ENCODE measurements at regions not wholly inside any gene's neighbourhood (a gene's known extent, or its start where the extent isn't known, plus 50 kb on each side); places are given as distances from the start of the nearest gene placed in this dataset.

GRCh38 chr11:30131535-30131934 is 99.3 kb upstream of the FSHB start:
- TF ChIP-seq POLR2A (IDR thresholded peaks at IDR 0.05) (no peak), CTCF (IDR thresholded peaks at IDR 0.05) (no peak), POLR2AphosphoS5 (IDR thresholded peaks at IDR 0.05) (no peak)
